HepG2 (cell line): ENCODE measurements at regions not wholly inside any gene's neighbourhood (a gene's known extent, or its start where the extent isn't known, plus 50 kb on each side); places are given as distances from the start of the nearest gene placed in this dataset.
A peak's percentile ranks its signal among the peaks of the same experiment; 100 is the strongest.

ENCODE experiments used
- ATAC-seq: fragments of 200-7000 bp; cut with Tn5 transposase; 3 replicates; pipeline ENCODE4 v1.9.1; 2020; ENCODE audit warnings: mild to moderate bottlenecking, moderate library complexity
- BruUV-seq: library from RNA; stranded (reverse); fragments of 400-500 nt; replicated peaks from 2 replicates; lab custom pipeline; 2021; lab: Mats Ljungman, UMichigan
- CTCF ChIA-PET: fragments of 300-600 bp; formaldehyde crosslinking; extraction: SDS; loops from one replicate; lab custom pipeline; 2021; ENCODE audit warnings: low total read pairs, inconsistent platforms, low intra/inter-chr PET ratio; lab: Yijun Ruan, JAX
- POLR2A ChIA-PET: fragments of 350-600 bp; sonication (Branson Sonifier 250); formaldehyde crosslinking; loops from one replicate; lab custom pipeline; 2020; ENCODE audit warnings: antibody characterized with exemption, inconsistent platforms; lab: Yijun Ruan, JAX
- DNase-seq: peaks from one replicate; pipeline ENCODE4 v3.0.0-alpha.2; 2015; ENCODE audit warnings: low spot score
- FAIRE-seq: peaks from 3 replicates; lab custom pipeline; 2011; peaks lifted over from hg19 to GRCh38; lab: Jason Lieb, UNC
- H2AFZ ChIP-seq: one replicate; pipeline ENCODE4 v1.6.1; 2011; ENCODE audit warnings: low read length, inconsistent platforms
- H3K27ac ChIP-seq: fragments of 300-600 bp; 3 replicates; pipeline ENCODE4 v1.8.0; 2011; ENCODE audit warnings: mixed run types, mild to moderate bottlenecking, mixed read lengths, low read length, inconsistent platforms; ENCODE audit not compliant: insufficient read depth; ENCODE audit errors: extremely low read length
- H3K27me3 ChIP-seq, 2 experiments: fragments of 200-600 bp in 1 of 2; 2 replicates in 1 of 2; 3 replicates in 1 of 2; pipeline versions ENCODE4 v1.6.0 to v1.8.0; 2011; ENCODE audit warnings: low read length in 2 of 2, mild to moderate bottlenecking in 2 of 2, moderate library complexity in 2 of 2, inconsistent platforms in 1 of 2; ENCODE audit not compliant: insufficient read depth in 2 of 2, control insufficient read depth in 1 of 2
- H3K36me3 ChIP-seq, 2 experiments: fragments of 200-600 bp in 1 of 2; replicated peaks in 1 of 2; 2 replicates in 1 of 2; 3 replicates in 1 of 2; pipeline versions ENCODE4 v1.5.1 to v1.8.0; 2011; ENCODE audit warnings: low read length in 2 of 2, inconsistent platforms in 1 of 2; ENCODE audit not compliant: insufficient read depth in 2 of 2, control insufficient read depth in 1 of 2
- H3K4me1 ChIP-seq: 2 replicates; pipeline ENCODE4 v1.5.1; 2012; ENCODE audit warnings: low read length, inconsistent platforms; ENCODE audit not compliant: insufficient read depth
- H3K4me2 ChIP-seq: 2 replicates; pipeline ENCODE4 v1.6.0; 2011; ENCODE audit warnings: low read depth, low read length, inconsistent platforms
- H3K4me3 ChIP-seq, 3 experiments: fragments of 200-600 bp in 1 of 3; sonication (generic), shearing (Covaris generic) in 1 of 3; replicated peaks in 1 of 3; 2 replicates each; pipeline ENCODE4 v1.5.1; 2011 to 2016; ENCODE audit warnings: low read length in 3 of 3, inconsistent platforms in 2 of 3, low read depth in 2 of 3, mild to moderate bottlenecking in 2 of 3, control low read depth in 1 of 3, mixed read lengths in 1 of 3; ENCODE audit not compliant: insufficient read depth in 1 of 3
- H3K79me2 ChIP-seq: one replicate; pipeline ENCODE4 v1.6.1; 2011; ENCODE audit warnings: low read length, inconsistent platforms; ENCODE audit not compliant: insufficient read depth
- H3K9ac ChIP-seq: 2 replicates; pipeline ENCODE4 v1.6.0; 2011; ENCODE audit warnings: mild to moderate bottlenecking, low read depth, low read length, inconsistent platforms; ENCODE audit not compliant: insufficient read depth
- H3K9me3 ChIP-seq: 2 replicates; pipeline ENCODE4 v1.5.1; 2012; ENCODE audit warnings: mild to moderate bottlenecking, low read length
- H4K20me1 ChIP-seq: 2 replicates; pipeline ENCODE4 v1.6.0; 2011; ENCODE audit warnings: inconsistent platforms, mild to moderate bottlenecking, low read length, moderate library complexity; ENCODE audit not compliant: insufficient read depth
- DMAP1 ChIP-seq: IDR thresholded peaks from 2 replicates; pipeline ENCODE4 v1.6.1; 2016
- GATAD1 ChIP-seq: IDR thresholded peaks from 2 replicates; pipeline ENCODE4 v1.6.1; 2016; ENCODE audit warnings: missing genetic modification reagents, missing compliant biosample characterization
- JARID2 ChIP-seq: sonication (generic); formaldehyde crosslinking; IDR thresholded peaks from 2 replicates; pipeline ENCODE4 v1.8.1; 2023; ENCODE audit warnings: missing genetic modification reagents, inconsistent platforms; ENCODE audit not compliant: insufficient replicate concordance
- RFX1 ChIP-seq: fragments of 450-650 bp; IDR thresholded peaks from 2 replicates; pipeline ENCODE4 v1.6.1; 2017
- SMC3 ChIP-seq: IDR thresholded peaks from 2 replicates; pipeline ENCODE4 v1.6.1; 2011; ENCODE audit warnings: low read length, improper control_type of control experiment
- STAG1 ChIP-seq: sonication (generic); formaldehyde crosslinking; IDR thresholded peaks from 2 replicates; pipeline ENCODE4 v1.4.0; 2020; ENCODE audit warnings: missing genetic modification reagents
- ZNF546 ChIP-seq: sonication (generic); formaldehyde crosslinking; conservative IDR thresholded peaks from 2 replicates; pipeline ENCODE4 v1.8.1; 2023; ENCODE audit warnings: mild to moderate bottlenecking, missing genetic modification reagents
- WGBS: methylation state at CpG from one replicate; pipeline ENCODE4 v1.1.6; 2017; ENCODE audit warnings: low lambda C conversion rate; 5-methylcytosine and 5-hydroxymethylcytosine counted together
- in situ Hi-C: cut with HindIII; loops from 2 replicates; pipeline ENCODE4 v1.10.0; 2017; ENCODE audit warnings: low pct_unique_long_range_greater_than_20kb; ENCODE audit not compliant: extremely low pct_ligation_motif_present
- intact Hi-C: fragments of 100-400 bp; cut with micrococcal nuclease; formaldehyde crosslinking; loops from one replicate; pipeline ENCODE4 v1.10.0; 2022; ENCODE audit not compliant: unreplicated experiment
- TF ChIP-seq, protein P1 (sequence below): sonication (generic); formaldehyde crosslinking; IDR thresholded peaks from 2 replicates; pipeline ENCODE4 v1.5.1; 2020; ENCODE audit warnings: mild to moderate bottlenecking, missing genetic modification reagents, borderline replicate concordance
- TF ChIP-seq, protein P2 (sequence below): sonication (generic); formaldehyde crosslinking; IDR thresholded peaks from 2 replicates; pipeline ENCODE4 v1.5.0; 2020; ENCODE audit warnings: missing genetic modification reagents, mild to moderate bottlenecking, borderline replicate concordance
- TF ChIP-seq, protein P3 (sequence below): sonication (generic); formaldehyde crosslinking; IDR thresholded peaks from 2 replicates; pipeline ENCODE4 v1.5.0; 2020; ENCODE audit warnings: mild to moderate bottlenecking, missing genetic modification reagents, moderate library complexity

DNA sequence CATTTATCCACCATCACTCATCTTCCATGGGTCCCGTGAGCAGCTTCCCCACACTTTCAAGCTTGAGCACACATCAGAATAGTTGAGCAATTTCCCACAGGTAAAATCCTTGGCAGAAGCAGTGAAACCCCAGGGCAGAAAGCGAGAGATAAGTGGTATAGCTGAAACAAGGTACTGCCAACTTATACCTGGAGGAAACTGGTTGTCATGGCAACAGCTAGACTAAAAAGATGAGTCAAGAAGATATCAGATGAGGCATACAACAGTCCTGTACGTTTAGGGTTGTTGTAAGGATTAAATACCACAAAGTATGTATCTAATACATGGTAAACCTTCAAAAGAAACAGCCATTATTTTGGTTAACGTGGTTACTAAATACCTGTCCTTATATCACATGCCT is 66.9 kb upstream of the PHOX2B start:
- in situ Hi-C loops = no loop called here
- ATAC-seq = no peak
- no peak for FAIRE-seq
- TF ChIP-seq RFX1 = peak; percentile 50; the same call in 1 of the 2 replicates
- TF ChIP-seq JARID2 (CRISPR knock-in tag) = no peak
- TF ChIP-seq GATAD1 = no peak
- no peak for TF ChIP-seq DMAP1
- TF ChIP-seq, protein P1, sequence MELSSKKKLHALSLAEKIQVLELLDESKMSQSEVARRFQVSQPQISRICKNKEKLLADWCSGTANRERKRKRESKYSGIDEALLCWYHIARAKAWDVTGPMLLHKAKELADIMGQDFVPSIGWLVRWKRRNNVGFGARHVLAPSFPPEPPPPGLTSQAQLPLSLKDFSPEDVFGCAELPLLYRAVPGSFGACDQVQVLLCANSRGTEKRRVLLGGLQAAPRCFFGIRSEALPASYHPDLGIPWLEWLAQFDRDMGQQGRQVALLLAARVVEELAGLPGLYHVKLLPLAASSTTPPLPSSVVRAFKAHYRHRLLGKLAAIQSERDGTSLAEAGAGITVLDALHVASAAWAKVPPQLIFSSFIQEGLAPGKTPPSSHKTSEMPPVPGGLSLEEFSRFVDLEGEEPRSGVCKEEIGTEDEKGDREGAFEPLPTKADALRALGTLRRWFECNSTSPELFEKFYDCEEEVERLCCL (CRISPR knock-in tag) = no peak
- TF ChIP-seq, protein P2, sequence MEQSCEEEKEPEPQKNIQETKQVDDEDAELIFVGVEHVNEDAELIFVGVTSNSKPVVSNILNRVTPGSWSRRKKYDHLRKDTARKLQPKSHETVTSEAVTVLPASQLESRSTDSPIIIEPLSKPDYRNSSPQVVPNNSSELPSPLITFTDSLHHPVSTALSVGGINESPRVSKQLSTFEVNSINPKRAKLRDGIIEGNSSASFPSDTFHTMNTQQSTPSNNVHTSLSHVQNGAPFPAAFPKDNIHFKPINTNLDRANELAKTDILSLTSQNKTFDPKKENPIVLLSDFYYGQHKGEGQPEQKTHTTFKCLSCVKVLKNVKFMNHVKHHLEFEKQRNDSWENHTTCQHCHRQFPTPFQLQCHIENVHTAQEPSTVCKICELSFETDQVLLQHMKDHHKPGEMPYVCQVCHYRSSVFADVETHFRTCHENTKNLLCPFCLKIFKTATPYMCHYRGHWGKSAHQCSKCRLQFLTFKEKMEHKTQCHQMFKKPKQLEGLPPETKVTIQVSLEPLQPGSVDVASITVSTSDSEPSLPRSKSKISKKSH (CRISPR knock-in tag) = no peak
- TF ChIP-seq, all 625 proteins: peak for 1
- no peaks in the 10 kb centered on the region for H3K36me3 ChIP-seq
- no peak overlapping the region for H3K4me3 ChIP-seq
- no peak overlapping the region for H3K27ac ChIP-seq
- H4K20me1 ChIP-seq = no peaks in the 10 kb centered on the region
- BruUV-seq = no TSS peak
- H3K9ac ChIP-seq = no peak overlapping the region
- H2AFZ ChIP-seq = no peak overlapping the region
- no peaks in the 10 kb centered on the region for H3K9me3 ChIP-seq
- POLR2A ChIA-PET = no interaction called here
- WGBS = 0% methylated on average over 4 of the region's 4 CpGs
- no peaks in the 10 kb centered on the region for H3K79me2 ChIP-seq
- H3K4me1 ChIP-seq = no peaks in the 10 kb centered on the region
- no peak overlapping the region for H3K4me2 ChIP-seq
- intact Hi-C loops = no loop called here
- no peaks in the 10 kb centered on the region; a peak in 1 of 5 replicates for H3K27me3 ChIP-seq
- CTCF ChIA-PET = no interaction called here
- DNase-seq = no peak

DNA sequence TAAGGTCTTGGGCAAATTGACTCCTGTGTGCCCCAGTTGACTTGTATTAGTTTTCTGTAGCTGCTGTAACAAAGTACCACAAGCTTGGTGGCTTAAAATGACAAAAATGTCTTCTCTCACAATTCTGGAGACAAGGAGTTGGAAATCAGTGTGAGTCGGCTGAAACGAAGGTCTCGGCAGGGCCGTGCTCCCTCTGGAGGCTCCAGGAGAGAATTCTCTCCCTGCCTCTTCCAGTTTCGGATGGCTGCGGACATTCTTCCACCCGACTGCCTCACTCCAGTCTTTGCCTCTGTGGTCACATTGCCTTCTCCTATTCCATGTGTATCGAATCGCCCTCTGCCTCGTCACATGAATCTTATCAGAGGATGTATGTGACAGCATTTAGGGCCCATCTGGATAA is 66.0 kb upstream of the PHOX2B start:
- CTCF ChIA-PET = no interaction called here

More for the DNA sequence above, 66.0 kb upstream of the PHOX2B start:
- H3K4me1 ChIP-seq = no peaks in the 10 kb centered on the region
- intact Hi-C loops (loop anchor here (5.0 kb wide), 1 partner anchor 122 kb away; no protein-coding TSS in a partner anchor), in situ Hi-C loops (no loop called here)
- H3K9ac ChIP-seq = no peak overlapping the region
- FAIRE-seq (peak; percentile 46), ATAC-seq (peak; percentile 81), DNase-seq (no peak)
- no peaks in the 10 kb centered on the region; a peak in 1 of 5 replicates for H3K27me3 ChIP-seq
- no peaks in the 10 kb centered on the region for H4K20me1 ChIP-seq
- H2AFZ ChIP-seq = no peak overlapping the region
- TF ChIP-seq, protein P3, sequence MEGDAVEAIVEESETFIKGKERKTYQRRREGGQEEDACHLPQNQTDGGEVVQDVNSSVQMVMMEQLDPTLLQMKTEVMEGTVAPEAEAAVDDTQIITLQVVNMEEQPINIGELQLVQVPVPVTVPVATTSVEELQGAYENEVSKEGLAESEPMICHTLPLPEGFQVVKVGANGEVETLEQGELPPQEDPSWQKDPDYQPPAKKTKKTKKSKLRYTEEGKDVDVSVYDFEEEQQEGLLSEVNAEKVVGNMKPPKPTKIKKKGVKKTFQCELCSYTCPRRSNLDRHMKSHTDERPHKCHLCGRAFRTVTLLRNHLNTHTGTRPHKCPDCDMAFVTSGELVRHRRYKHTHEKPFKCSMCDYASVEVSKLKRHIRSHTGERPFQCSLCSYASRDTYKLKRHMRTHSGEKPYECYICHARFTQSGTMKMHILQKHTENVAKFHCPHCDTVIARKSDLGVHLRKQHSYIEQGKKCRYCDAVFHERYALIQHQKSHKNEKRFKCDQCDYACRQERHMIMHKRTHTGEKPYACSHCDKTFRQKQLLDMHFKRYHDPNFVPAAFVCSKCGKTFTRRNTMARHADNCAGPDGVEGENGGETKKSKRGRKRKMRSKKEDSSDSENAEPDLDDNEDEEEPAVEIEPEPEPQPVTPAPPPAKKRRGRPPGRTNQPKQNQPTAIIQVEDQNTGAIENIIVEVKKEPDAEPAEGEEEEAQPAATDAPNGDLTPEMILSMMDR (CRISPR knock-in tag) = peak; percentile 34
- TF ChIP-seq SMC3 (0 out of 2 replicates have a peak, but pooled peaks have one; percentile 22), STAG1 (0 out of 2 replicates have a peak, but pooled peaks have one; percentile 9), ZNF546 (CRISPR knock-in tag) (no peak)
- no TSS peak for BruUV-seq
- no peaks in the 10 kb centered on the region for H3K9me3 ChIP-seq
- H3K79me2 ChIP-seq = no peaks in the 10 kb centered on the region
- no peak overlapping the region for H3K27ac ChIP-seq
- WGBS = 2% methylated on average over 10 of the region's 10 CpGs
- POLR2A ChIA-PET = no interaction called here
- no peaks in the 10 kb centered on the region for H3K36me3 ChIP-seq
- no peak overlapping the region for H3K4me3 ChIP-seq
- H3K4me2 ChIP-seq = no peak overlapping the region
